ENCODE measurements at regions not wholly inside any gene's neighbourhood (a gene's known extent, or its start where the extent isn't known, plus 50 kb on each side); places are given as distances from the start of the nearest gene placed in this dataset.

DNA sequence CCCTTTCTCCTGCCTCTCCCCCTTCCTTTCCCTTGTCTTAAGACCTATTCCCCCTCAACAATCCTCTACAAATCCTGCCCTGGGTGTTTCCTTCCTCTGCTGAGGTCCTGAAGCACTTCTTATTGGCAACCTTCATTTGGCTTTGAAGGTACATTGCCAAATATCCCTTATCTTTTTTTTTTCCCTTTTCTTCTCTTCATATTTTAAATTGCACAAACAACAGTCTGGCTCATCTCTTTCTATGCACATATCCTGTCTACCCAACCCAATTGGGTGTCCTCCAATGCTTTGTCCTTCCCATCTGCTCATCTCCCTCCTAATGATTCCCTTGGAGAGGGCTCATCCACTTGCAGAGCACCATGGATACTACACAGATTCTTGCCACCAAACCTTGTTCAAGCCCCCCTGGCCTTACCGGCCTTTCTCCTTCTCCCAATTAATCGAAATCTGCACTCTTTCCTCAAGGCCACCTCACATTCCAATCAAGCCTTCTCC is 537.9 kb upstream of the JARID2 start:
- DNase-seq = no peak

GRCh38 chr6:14709066-14709670 is 536.7 kb upstream of the JARID2 start:
- no peak for DNase-seq

DNA sequence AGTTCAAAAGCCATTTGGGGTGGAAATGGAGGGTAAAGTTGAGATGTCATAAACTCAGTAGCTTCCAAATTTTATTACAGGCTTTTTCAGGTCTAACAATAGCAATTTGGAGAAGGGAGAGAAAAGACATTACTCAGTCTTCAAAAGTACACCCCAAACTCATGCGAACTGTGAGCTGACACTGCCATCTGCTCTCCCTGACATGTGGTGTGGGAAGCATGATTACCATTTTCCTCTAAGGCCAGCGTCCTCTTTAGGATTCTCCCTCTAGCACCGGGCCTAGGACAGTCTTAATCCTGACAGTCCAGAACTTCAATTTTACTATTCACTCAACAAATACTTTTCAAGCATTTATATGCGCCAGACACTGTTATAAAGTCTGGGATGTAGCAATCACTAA is 536.0 kb upstream of the JARID2 start:
- no peak for DNase-seq

- no peak for DNase-seq
These were observed 535.4 kb upstream of the JARID2 start for GRCh38 chr6:14710421-14710820.

DNA sequence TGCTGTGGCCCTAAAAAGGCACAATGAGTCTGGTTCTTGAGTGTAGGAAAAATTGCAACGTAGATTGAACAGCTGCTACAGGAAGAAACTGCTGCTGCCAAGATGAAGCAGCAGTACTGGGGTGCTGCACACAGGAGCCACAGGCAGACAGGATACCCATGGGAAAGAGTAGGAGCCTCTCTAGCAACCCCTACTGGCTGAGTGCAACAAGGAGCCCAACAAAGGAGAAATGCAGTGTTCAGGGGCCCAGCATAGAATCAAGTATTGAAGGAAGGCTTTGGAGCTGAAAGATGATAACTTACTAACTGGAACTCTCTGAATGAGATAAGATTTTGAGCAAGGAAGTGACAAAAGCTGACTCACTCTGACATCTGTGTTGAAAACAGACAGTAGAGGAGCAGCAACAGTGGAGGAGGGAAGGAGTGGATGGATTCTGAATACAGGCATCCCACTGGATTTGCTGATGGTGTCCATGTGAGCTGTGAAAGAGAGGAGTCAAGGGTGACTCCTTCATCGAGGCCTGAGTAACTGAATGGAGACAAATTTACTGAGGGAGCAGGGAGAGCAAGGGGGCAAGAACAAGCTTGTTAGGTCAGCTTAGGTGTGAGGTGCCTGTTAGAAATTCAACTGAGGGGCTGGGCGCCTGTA is 534.7 kb upstream of the JARID2 start:
- peak; percentile 80 for DNase-seq

- no peak for DNase-seq
These were observed 534.0 kb upstream of the JARID2 start for GRCh38 chr6:14711704-14712379.

DNA sequence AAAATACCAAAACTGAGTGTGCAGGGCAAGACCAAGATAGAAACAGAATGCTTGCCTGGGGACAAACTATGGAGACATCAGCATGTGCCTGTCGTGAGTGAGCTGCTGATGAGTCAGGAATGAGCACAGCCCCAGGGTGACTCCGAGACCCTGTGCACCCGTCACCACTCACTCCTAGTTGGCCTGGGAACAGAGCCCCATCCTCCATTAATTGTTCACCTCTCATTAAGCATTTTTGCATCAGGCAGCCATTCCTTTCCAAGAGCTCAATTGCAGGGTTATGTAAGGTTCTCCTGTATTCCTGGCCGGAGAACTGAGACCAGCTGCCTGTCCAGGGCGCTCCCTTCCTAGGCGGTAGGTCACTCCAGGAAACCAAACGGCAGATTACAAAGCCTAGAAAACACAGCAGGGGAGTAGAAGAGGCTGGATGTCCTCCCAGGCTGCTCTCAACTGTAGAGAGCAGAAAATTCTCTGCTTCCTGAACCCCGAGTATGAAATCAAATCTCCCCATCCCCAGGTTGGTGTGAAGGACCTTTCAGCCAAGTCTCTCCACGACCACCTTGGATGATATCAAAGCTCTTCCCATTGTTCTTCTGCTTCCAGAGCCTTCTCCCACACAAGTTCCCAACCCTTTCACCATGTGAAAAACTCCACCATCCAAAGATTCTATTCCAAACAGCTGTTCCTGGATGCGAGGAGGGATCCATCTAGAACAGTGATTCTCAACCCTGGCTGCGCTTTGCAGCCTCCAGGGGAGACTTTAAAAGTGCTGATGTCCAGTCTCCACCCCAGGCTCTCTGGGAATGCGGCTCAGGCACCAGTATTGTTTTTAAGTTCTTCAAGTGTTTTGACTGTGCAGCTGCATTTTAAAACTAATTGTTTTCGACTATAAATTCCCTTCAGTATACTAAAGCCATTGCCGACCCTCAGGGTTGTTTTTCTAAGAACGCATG is 532.6 kb upstream of the JARID2 start:
- DNase-seq = peak; percentile 94

DNA sequence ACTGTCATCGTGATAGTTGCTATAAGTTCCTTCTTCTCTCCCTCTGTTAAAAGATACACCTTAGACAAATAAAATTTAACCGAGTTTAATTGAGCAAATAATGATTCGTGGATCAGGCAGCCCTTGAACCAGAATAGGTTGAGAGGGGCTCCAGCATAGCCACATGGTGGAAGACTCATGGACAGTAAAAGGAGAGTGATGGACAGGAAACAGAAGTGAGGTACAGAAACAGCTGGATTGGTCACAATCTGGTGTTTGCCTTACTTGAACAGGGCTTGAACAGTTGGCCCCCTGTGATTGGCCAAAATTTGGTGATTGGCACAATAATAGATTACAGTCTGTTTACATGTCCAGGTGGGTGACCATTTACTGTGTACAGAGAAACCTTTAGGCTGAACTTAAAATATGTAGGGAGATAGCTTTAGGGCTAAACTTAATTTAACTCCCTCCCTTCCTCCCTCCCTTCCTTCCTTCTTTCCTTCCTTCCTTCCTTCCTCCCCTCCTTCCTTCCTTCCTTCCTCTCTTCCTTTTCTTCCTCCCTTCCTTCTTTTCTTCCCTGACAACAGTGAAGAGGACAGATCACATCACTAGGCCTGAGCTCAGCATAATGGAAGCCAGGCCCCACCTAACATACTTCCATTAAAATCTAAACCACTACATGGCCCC is 531.8 kb upstream of the JARID2 start:
- no peak for DNase-seq

- DNase-seq = no peak
These were observed 530.8 kb upstream of the JARID2 start for GRCh38 chr6:14715076-14715475.

DNA sequence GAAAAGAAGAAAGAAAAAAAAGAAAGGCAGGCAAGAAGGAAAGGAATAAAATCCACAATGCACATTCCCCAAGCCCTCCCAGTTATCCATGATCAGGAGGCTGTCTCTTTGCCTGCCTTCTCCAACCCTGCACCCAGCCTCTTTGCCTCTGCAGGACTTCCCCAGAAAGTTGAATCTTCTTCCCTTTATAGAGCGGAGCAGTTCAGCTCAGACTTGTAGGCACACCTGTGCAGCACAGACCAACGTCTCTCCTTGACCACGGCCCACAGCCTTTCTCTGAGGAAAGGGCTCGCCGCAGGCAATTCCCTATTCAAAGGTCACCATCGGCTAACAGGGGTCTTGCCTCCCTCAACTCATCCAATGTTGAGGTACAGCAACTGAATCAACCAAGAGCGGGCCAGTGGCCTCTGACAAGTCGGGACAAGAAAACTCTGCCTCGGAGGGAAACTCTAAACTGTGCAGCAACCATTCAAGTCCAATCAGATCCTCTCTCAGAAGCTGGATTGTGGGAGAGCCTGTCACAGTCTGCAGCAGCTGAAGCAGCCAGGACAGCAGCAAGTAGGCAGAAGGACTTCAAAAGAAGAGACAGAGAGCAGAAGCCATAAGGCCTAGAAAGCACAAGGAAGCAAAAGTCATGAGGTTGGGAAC is 529.2 kb upstream of the JARID2 start:
- no peak for DNase-seq

DNA sequence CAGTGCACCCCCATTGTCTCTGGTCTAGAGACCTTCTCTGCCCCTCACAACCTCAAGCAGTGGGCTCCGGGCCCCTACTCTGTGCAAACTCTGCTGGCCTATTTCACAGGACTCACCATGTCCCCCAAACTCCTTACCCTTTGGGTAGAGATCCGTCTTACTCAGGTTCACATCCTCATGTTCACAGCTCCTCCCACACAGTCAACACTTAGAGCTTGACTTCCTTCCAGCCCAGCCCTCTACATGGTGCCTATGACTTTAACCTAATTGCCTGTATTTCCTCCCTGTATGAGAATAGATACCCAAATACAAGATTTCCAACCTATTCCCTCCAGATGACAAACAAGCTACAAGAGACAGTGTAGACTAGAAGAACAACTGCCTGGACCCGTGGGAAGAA is 528.6 kb upstream of the JARID2 start:
- no peak for DNase-seq

GRCh38 chr6:14718861-14719260 is 527.0 kb upstream of the JARID2 start:
- no peak for DNase-seq

GRCh38 chr6:14719270-14719669 is 526.6 kb upstream of the JARID2 start:
- no peak for DNase-seq

- DNase-seq = no peak
These were observed 525.3 kb upstream of the JARID2 start for GRCh38 chr6:14720411-14721102.

DNA sequence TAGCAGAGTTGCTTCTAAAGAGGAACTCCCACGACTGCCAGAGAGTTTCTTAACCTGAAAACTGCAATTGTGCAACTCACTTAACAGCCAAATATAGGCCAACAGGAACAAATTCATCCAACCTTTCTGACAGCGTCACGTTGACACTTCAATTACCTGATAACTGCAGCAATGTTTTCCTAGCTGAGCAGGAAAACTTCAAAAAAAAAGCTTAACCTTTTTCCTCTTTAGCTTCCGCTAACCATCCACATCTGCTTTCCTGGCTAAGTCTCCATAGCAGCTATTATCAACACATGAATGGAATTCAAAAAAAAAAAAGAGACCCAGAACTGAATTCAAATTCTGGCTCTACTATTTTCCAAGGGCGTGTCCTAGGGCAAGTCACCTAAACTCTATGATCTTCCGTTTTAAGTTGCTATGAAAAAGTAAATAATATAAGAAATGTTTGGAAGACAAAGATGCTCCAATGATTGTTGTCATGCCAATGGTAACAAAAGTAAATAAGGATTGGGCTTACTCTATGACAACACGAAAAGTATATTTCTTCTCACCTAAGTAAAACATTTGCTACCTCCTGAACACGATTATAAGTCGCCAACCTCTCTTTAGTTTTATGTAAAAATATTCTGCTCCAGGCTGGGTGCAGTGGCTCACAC is 524.6 kb upstream of the JARID2 start:
- DNase-seq = no peak

DNA sequence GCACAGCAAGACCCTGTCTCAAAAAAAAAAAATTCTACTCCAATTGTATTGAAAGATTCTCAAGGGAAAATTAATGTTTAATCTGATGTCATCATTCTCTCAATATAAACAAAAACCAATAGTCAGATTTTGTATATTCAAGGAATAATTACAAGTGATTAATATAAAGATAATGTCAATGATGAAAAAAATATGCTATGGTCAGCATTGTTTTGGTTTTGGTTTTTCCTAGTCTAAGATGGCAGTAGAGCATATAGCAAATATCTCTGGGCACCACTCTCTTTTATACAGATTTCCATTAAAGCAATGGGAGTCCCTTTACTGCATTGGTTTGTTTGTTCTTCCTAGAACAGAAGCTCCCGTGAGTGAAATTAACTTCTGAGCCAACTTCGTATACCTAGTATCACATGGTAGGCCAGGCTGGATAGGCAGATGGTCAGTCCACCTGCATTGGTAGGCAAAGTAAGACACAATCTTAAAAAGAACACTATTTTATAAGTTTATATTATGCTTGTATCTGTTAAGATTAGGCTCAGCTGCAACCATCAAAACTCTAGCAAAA is 523.8 kb upstream of the JARID2 start:
- no peak for DNase-seq

DNA sequence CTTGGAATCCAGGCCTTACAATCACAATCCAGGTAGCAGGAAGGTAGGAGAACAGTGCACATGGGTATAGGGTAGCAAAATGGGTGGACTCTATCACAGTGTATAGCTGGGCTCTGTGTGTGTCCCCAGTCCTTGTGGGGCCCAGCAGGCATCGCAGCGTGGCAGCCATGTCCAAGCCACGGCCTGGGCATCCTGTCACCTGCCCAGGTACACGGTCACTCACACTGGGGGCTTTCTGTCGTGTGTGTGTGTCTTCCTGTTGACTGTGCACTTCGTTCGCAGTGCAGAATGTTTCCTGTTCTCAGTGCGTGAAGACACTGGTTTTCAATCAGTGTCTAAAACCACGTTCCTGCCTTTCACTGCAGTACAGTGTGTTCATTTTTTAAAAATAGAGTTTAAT is 523.2 kb upstream of the JARID2 start:
- no peak for DNase-seq

- DNase-seq = no peak
These were observed 522.3 kb upstream of the JARID2 start for GRCh38 chr6:14723535-14724086.

DNA sequence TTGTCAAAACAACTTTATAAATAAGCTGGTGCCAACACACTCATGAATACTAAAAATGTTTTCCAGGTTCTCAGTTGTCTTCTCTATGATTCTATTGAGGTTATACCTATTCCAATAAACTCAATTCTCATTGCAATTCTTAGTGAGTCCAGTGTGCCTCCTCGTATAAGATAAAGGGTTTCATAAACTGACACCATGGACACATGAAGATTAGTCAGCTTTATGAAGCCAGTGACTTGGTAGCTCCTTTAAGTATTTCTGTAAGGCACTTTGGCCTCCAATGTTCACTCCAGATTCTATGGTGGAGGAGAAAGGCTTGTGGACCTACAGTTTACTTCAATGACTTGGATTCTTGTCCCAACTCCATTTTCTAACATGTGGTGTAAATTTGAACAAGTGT is 521.3 kb upstream of the JARID2 start:
- no peak for DNase-seq

- no peak for DNase-seq
These were observed 518.9 kb upstream of the JARID2 start for GRCh38 chr6:14726816-14727493.
